Keratinocyte (primary cell): ENCODE measurements at regions not wholly inside any gene's neighbourhood (a gene's known extent, or its start where the extent isn't known, plus 50 kb on each side); places are given as distances from the start of the nearest gene placed in this dataset.

Source experiments
- DNase-seq: peaks from one replicate; pipeline ENCODE4 v3.0.0-alpha.2; 2011; ENCODE audit warnings: low read depth, missing footprints, low spot score
- FAIRE-seq: peaks from 2 replicates; lab custom pipeline; 2011; peaks lifted over from hg19 to GRCh38; lab: Jason Lieb, UNC
- H2AFZ ChIP-seq: 2 replicates; pipeline ENCODE4 v1.6.0; 2012; ENCODE audit warnings: low read length, control low read depth, inconsistent platforms; ENCODE audit not compliant: control insufficient read depth
- H3K27ac ChIP-seq: 2 replicates; pipeline ENCODE4 v1.5.1; 2011; ENCODE audit warnings: low read length; ENCODE audit not compliant: control insufficient read depth, insufficient read depth
- H3K27me3 ChIP-seq: 3 replicates; pipeline ENCODE4 v1.6.0; 2011; ENCODE audit warnings: low read length; ENCODE audit not compliant: control insufficient read depth, insufficient read depth; ENCODE audit errors: extremely low read depth
- H3K36me3 ChIP-seq, 2 experiments: 2 replicates in 1 of 2; 3 replicates in 1 of 2; pipeline ENCODE4 v1.5.1; 2011; ENCODE audit warnings: low read length in 2 of 2, mild to moderate bottlenecking in 1 of 2; ENCODE audit not compliant: control insufficient read depth in 2 of 2, insufficient read depth in 2 of 2; ENCODE audit errors: extremely low read depth in 1 of 2
- H3K4me1 ChIP-seq: 3 replicates; pipeline ENCODE4 v1.5.1; 2011; ENCODE audit warnings: low read length; ENCODE audit not compliant: control insufficient read depth, insufficient read depth; ENCODE audit errors: extremely low read depth
- H3K4me2 ChIP-seq: 3 replicates; pipeline ENCODE4 v1.6.0; 2011; ENCODE audit warnings: low read depth, low read length; ENCODE audit not compliant: control insufficient read depth, insufficient read depth; ENCODE audit errors: extremely low read depth
- H3K4me3 ChIP-seq, 3 experiments: fragments of 200-600 bp in 1 of 3; sonication (generic) in 1 of 3; 2 replicates in 2 of 3; 3 replicates in 1 of 3; pipeline ENCODE4 v1.5.1; 2011 to 2016; ENCODE audit warnings: low read length in 3 of 3, mild to moderate bottlenecking in 3 of 3, control low read depth in 2 of 3, inconsistent platforms in 1 of 3, low read depth in 1 of 3, mixed read lengths in 1 of 3, mixed run types in 1 of 3, moderate library complexity in 1 of 3; ENCODE audit not compliant: control insufficient read depth in 2 of 3, insufficient read depth in 2 of 3; ENCODE audit errors: extremely low read depth in 1 of 3
- H3K79me2 ChIP-seq: 2 replicates; pipeline ENCODE4 v1.6.0; 2012; ENCODE audit warnings: low read length; ENCODE audit not compliant: control insufficient read depth, insufficient read depth
- H3K9ac ChIP-seq: 3 replicates; pipeline ENCODE4 v1.6.0; 2011; ENCODE audit warnings: low read length; ENCODE audit not compliant: control insufficient read depth, insufficient read depth; ENCODE audit errors: extremely low read depth
- H3K9me1 ChIP-seq: 3 replicates; pipeline ENCODE4 v1.6.0; 2011; ENCODE audit warnings: low read length; ENCODE audit not compliant: control insufficient read depth, insufficient read depth; ENCODE audit errors: extremely low read depth
- H3K9me3 ChIP-seq: 2 replicates; pipeline ENCODE4 v1.5.1; 2012; ENCODE audit warnings: low read depth, low read length; ENCODE audit not compliant: control insufficient read depth
- H4K20me1 ChIP-seq: 3 replicates; pipeline ENCODE4 v1.6.0; 2011; ENCODE audit warnings: low read length; ENCODE audit not compliant: control insufficient read depth, insufficient read depth; ENCODE audit errors: extremely low read depth
- CTCF ChIP-seq, 3 experiments: IDR thresholded peaks in 1 of 3; conservative IDR thresholded peaks in 1 of 3; optimal IDR thresholded peaks in 1 of 3; 2 replicates in 2 of 3; 3 replicates in 1 of 3; pipeline versions ENCODE3 to v1.5.1; 2011; ENCODE audit warnings: low read length in 3 of 3, mild to moderate bottlenecking in 3 of 3, moderate library complexity in 2 of 3, control low read depth in 1 of 3, inconsistent platforms in 1 of 3; ENCODE audit not compliant: insufficient read depth in 2 of 3; ENCODE audit errors: extremely low read depth in 1 of 3
- EZH2 ChIP-seq: IDR thresholded peaks from one replicate; pipeline ENCODE4 v1.6.1; 2012; ENCODE audit warnings: inconsistent platforms, mild to moderate bottlenecking, low read length, moderate library complexity
- dilution Hi-C: fragments of 300-500 bp; cut with MboI; formaldehyde crosslinking; loops from one replicate; pipeline ENCODE4 v1.7.0; 2020; ENCODE audit warnings: low sequenced_read_pairs; ENCODE audit not compliant: extremely low pct_ligation_motif_present

- no peak overlapping the region for H3K9ac ChIP-seq
- H3K27ac ChIP-seq, result no peak overlapping the region
- no peaks in the 10 kb centered on the region for H3K4me1 ChIP-seq
- TF ChIP-seq EZH2 (no peak), CTCF (optimal IDR thresholded peaks at IDR 0.05 in 1 of 3, IDR thresholded peaks at IDR 0.05 in 1 of 3, conservative IDR thresholded peaks at IDR 0.05 in 1 of 3; ENCODE audit: extremely low read depth in 1 of 3, insufficient read depth in 2 of 3, low read length in 3 of 3) (no peak)
- H3K4me3 ChIP-seq, result no peak overlapping the region
- DNase-seq (no peak), FAIRE-seq (no peak)
- H3K9me3 ChIP-seq, result no peaks in the 10 kb centered on the region
- no peaks in the 10 kb centered on the region for H3K27me3 ChIP-seq
- dilution Hi-C loops, result no loop called here
- H3K9me1 ChIP-seq, result no peaks in the 10 kb centered on the region
- H3K4me2 ChIP-seq, result no peak overlapping the region
- no peak overlapping the region for H2AFZ ChIP-seq
- H3K79me2 ChIP-seq, result no peaks in the 10 kb centered on the region
- H3K36me3 ChIP-seq, result no peaks in the 10 kb centered on the region
- H4K20me1 ChIP-seq, result no peaks in the 10 kb centered on the region
Measured at GRCh38 chr2:41940745-41941063, 107.1 kb upstream of the PKDCC start.

- TF ChIP-seq CTCF (optimal IDR thresholded peaks at IDR 0.05 in 1 of 3, IDR thresholded peaks at IDR 0.05 in 1 of 3, conservative IDR thresholded peaks at IDR 0.05 in 1 of 3; ENCODE audit: extremely low read depth in 1 of 3, insufficient read depth in 2 of 3, low read length in 3 of 3), result no peak
- TF ChIP-seq EZH2, result no peak
- FAIRE-seq (no peak), DNase-seq (no peak)
Measured at GRCh38 chr2:41941831-41942230, 106.0 kb upstream of the PKDCC start.

More at GRCh38 chr2:41941831-41942230, 106.0 kb upstream of the PKDCC start:
- dilution Hi-C loops, result no loop called here
- H3K9ac ChIP-seq, result no peak overlapping the region
- H3K79me2 ChIP-seq, result no peaks in the 10 kb centered on the region
- no peaks in the 10 kb centered on the region for H4K20me1 ChIP-seq
- no peaks in the 10 kb centered on the region for H3K4me1 ChIP-seq
- no peak overlapping the region for H3K27ac ChIP-seq
- H3K36me3 ChIP-seq, result no peaks in the 10 kb centered on the region
- no peaks in the 10 kb centered on the region for H3K9me3 ChIP-seq
- no peaks in the 10 kb centered on the region for H3K9me1 ChIP-seq
- no peak overlapping the region for H3K4me2 ChIP-seq
- no peak overlapping the region for H3K4me3 ChIP-seq
- no peak overlapping the region for H2AFZ ChIP-seq
- no peaks in the 10 kb centered on the region for H3K27me3 ChIP-seq
